ENCODE measurements at regions not wholly inside any gene's neighbourhood (a gene's known extent, or its start where the extent isn't known, plus 50 kb on each side); places are given as distances from the start of the nearest gene placed in this dataset.

DNA sequence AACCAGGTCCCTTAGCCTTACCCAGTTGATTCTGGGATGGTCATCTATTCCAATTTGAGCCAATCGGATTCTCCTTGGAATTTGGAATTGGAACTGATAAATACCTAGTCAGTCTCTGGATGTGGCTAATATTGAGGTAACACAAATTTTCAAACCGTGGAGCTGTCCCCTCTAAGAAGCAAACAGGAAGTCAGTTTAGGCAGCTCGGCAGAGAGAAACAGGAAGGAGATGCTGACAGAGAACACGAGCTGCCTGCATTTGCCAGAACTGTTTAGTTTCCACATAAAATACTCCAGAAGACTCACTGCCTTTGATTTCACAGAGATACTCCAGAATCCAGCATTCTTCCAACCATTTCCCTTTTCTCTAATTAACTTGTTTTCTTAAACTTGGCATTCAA, 1024.9 kb downstream of the BCL11A start:
- 52 to 58% methylated on average over 4 of the region's 4 CpGs for WGBS, 2 donors
- H3K4me1 ChIP-seq = no peaks in the 10 kb centered on the region
- H3K36me3 ChIP-seq = no peaks in the 10 kb centered on the region
- no peak for ATAC-seq
- TF ChIP-seq, protein P1, sequence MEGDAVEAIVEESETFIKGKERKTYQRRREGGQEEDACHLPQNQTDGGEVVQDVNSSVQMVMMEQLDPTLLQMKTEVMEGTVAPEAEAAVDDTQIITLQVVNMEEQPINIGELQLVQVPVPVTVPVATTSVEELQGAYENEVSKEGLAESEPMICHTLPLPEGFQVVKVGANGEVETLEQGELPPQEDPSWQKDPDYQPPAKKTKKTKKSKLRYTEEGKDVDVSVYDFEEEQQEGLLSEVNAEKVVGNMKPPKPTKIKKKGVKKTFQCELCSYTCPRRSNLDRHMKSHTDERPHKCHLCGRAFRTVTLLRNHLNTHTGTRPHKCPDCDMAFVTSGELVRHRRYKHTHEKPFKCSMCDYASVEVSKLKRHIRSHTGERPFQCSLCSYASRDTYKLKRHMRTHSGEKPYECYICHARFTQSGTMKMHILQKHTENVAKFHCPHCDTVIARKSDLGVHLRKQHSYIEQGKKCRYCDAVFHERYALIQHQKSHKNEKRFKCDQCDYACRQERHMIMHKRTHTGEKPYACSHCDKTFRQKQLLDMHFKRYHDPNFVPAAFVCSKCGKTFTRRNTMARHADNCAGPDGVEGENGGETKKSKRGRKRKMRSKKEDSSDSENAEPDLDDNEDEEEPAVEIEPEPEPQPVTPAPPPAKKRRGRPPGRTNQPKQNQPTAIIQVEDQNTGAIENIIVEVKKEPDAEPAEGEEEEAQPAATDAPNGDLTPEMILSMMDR (IDR thresholded peaks at IDR 0.05) = no peak
- intact Hi-C loops (cut with DNase I) = no loop called here
- no peak overlapping the region for H3K4me3 ChIP-seq
- no peaks in the 10 kb centered on the region for H3K27me3 ChIP-seq
- H3K27ac ChIP-seq = no peak overlapping the region
- DNase-seq = no peak
- peaks cover 0 to 5% (median 0%) of the 10 kb centered on the region in 11 donors for H3K9me3 ChIP-seq

DNA sequence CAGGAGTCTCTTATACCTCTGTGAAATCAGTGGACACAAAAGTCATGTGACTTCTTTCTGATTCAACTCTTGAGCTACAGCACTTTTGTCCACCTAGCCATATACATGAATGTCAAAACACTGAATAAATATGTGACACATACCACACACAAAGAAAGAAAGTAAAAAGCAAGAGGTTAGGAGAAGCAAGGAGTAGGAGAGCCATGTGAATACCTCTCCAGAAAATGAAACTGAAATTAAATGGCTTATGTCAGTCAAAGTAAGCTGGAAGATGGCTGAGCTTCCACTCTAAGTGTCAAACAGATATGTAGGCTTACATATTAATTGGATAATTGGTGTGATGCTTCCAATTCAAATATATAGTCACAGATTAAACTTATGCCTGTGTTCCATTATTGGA, 1050.5 kb downstream of the BCL11A start:
- H3K4me1 ChIP-seq = no peaks in the 10 kb centered on the region
- TF ChIP-seq, protein P1 (IDR thresholded peaks at IDR 0.05) = no peak
- no peak for ATAC-seq
- DNase-seq = no peak
- H3K36me3 ChIP-seq = no peaks in the 10 kb centered on the region
- no peaks in the 10 kb centered on the region for H3K27me3 ChIP-seq
- H3K9me3 ChIP-seq = no peaks in the 10 kb centered on the region
- no peak overlapping the region for H3K27ac ChIP-seq
- intact Hi-C loops (cut with DNase I) = no loop called here
- no peak overlapping the region for H3K4me3 ChIP-seq

DNA sequence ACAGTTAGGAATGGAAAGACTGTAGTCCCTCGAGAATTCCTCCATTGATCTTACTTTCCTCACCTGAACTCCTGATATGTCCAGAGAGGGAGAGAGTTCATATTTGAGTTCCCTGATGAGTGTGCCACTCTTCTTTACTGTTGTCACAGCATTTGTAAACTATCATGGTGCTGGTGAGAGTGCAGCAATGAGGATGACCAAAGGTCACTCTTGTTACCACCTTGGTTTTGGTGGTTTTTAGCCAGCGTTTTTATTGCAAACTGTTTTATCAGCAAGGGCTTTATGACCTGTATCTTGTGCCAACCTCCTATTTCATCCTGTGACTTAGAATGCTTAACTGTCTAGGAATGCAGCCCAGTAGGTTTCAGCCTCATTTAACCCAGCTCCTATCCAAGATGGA, 1062.5 kb downstream of the BCL11A start:
- Histone ChIP-seq H3K27ac (no peak overlapping the region), H3K36me3 (no peaks in the 10 kb centered on the region), H3K27me3 (no peaks in the 10 kb centered on the region), H3K4me1 (no peaks in the 10 kb centered on the region), H3K4me3 (no peak overlapping the region), H3K9me3 (peaks cover 0 to 23% (median 11%) of the 10 kb centered on the region in 11 donors)
- TF ChIP-seq, protein P1 (IDR thresholded peaks at IDR 0.05) = no peak
- no peak for ATAC-seq
- 81 to 87% methylated on average over 2 of the region's 2 CpGs for WGBS, 2 donors
- DNase-seq = no peak
- intact Hi-C loops (cut with DNase I) = no loop called here

DNA sequence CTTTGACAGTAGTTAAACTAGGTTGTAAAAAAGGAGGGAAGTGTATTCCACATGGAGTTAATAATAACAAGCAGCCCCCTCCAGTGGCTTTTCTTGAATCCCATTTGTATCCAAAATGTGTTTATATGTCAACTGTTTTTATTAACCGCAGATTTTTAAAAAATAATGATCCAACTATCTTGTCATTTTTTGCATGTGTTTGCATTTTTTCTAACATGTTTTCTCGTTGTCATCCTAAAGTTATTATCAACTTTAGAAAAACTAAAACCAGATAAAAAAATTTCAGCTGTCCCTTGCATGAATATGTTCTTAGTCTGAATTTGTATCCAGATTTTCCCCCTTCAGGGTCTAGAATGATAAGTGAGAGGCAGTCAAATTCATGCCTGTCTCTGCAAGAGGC, 1063.3 kb downstream of the BCL11A start:
- DNase-seq (no peak), ATAC-seq (no peak)
- H3K27ac ChIP-seq = no peak overlapping the region
- TF ChIP-seq, protein P1 (IDR thresholded peaks at IDR 0.05) = no peak
- H3K27me3 ChIP-seq = no peaks in the 10 kb centered on the region
- no peak overlapping the region for H3K4me3 ChIP-seq
- H3K36me3 ChIP-seq = no peaks in the 10 kb centered on the region
- intact Hi-C loops (cut with DNase I) = no loop called here
- WGBS, 2 donors = 72 to 81% methylated on average over 2 of the region's 2 CpGs
- H3K4me1 ChIP-seq = no peaks in the 10 kb centered on the region
- H3K9me3 ChIP-seq = peaks cover 0 to 15% (median 7%) of the 10 kb centered on the region in 11 donors

DNA sequence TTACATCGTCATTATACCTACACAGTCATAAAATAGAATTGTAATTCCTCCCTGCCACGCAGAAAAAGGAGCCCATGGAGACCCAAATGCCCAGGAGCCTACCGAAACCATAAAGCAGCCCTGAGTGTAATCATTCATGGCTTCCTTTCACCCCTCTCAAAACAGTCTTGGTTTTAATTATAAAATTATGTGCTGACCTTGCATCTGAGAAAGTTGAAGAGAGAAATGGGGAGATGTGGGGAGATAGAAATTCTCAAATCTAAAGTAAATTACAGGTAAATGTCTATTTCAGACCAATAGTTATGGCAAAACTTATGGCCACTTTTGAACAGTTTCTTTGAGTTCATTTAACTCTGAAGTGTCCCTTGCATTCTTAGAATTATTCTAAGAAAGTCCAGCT, 1068.8 kb downstream of the BCL11A start:
- Histone ChIP-seq H3K27me3 (no peaks in the 10 kb centered on the region), H3K36me3 (no peaks in the 10 kb centered on the region), H3K4me3 (no peak overlapping the region), H3K9me3 (peaks cover 0 to 17% (median 0%) of the 10 kb centered on the region in 11 donors), H3K27ac (no peak overlapping the region), H3K4me1 (no peaks in the 10 kb centered on the region)
- DNase-seq (no peak), ATAC-seq (no peak)
- 83 to 87% methylated on average over 3 of the region's 3 CpGs for WGBS, 2 donors
- TF ChIP-seq, protein P1 (IDR thresholded peaks at IDR 0.05) = no peak
- intact Hi-C loops (cut with DNase I) = no loop called here

Data from heart right ventricle (tissue), 16 donors.